ENCODE measurements at regions not wholly inside any gene's neighbourhood (a gene's known extent, or its start where the extent isn't known, plus 50 kb on each side); places are given as distances from the start of the nearest gene placed in this dataset.
A peak's percentile ranks its signal among the peaks of the same experiment; 100 is the strongest.
"Not testable (repeated sequence)": the region's sequence is repeated elsewhere in the genome, so short reads cannot be mapped to it uniquely, and the experiment has no call there.

DNA sequence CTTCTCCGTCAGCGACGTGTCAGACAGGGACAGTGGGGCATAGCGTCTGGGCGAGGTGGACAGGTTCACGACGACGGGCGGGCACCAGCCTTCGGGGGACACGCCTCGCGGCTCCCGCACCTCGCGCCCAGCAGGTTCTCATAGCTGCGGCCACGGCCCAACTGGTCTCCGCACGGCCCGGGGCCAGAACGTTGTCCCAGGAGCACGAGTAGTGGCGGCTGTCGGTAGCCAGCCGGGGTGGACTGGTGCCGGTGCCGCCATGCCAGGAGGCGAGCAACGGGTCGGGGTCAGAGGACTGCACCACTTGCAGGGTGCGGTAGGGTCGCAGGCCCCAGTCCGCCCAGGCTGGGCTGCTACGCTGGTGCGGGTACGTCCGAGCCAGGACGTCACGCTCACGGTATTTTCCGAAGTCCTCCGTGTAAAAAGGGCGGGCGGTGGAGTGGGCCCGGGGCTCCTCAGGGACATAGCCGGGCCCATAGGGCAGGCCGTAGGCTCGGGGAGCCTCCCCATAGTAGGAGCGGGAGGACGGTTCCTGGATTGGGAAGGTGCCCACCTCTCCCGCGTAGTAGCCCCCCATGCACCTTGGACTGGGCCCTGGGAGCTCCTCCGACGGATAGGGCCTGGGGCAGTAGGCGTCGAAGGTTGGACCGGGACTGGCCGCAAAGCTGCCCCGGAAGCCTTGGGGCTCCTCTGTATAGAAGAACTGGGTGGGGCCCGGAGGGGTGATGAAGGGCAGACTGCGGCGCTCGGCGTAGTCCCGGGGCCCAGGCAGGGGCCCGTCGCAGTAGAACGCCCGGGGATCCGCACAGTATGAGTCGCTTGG lies 301.2 kb downstream of the CCDC74A start:
- DNase-seq: not testable (repeated sequence)

DNA sequence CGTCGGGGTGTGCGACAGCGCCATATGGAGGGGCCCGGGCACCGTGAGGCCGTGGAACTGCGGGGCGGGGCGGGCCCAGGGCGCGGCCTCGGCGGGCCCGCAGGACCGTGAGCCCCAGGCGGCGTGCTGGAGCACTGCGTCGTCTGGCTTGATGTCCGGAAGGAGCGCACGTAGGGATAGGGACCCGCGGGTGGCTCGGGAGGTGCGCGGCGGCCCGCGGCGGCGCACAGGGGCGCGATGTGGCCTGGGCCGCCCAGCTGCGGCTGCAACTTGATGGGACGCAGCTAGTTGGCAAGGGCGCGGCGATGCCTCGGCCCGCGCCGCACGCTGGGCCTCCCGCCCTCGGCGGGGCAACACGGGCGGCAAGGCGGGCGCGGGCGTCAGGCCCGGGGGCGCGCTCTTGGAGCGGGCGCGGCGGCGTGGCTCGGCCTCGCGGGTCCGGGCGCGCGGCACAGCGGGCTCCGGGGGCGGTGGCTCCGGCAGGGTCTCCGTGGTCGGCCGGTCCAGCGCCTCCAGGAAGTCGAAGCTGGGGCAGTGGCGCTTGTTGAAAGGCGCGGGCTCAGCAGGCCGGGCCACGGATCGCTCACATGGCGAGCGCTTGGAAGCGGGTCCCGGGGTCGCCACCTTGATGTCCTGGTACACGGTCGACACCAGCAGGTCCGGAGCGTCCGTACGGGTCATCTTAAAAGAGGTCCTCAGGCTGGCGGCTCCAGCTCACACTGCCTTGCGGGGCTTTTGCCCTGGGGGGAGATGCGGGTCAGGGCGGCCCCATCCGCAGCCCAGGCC lies 302.0 kb downstream of the CCDC74A start:
- not testable (repeated sequence) for DNase-seq

DNA sequence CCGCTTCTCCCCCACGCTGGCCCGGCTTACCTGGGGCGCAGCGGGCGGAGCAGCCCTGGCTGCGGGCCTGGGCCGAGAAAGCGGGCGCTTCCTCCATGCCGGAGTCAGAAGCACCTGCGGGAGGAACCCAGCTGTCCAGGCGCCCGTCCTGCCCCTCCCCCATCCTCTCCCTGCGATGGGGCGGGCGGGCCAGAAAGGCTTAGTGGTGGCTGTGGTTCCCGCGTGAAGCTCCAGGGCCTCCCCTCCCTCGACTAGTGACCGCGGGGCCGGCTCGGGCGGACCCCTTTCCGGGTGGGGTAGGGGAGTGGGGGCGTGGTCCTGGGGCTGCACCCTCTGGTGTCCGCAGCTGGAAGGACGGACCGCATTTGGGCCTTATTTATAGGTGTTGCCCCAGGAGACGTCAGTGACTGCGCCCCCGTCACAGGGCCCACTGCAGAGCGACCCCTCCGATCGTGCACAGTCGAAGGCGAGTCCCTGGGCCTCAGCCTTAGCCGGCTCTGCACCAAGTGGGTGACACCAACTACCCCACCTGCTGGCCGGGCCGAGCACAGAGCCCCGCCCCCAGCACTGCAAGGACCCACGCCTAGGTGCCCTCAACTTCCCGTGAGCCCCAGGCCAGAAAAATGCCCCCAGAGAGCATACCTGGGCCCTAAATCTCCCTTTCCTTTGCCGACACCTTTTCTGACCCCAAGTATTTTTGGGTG lies 302.7 kb downstream of the CCDC74A start:
- DNase-seq: not testable (repeated sequence)

DNA sequence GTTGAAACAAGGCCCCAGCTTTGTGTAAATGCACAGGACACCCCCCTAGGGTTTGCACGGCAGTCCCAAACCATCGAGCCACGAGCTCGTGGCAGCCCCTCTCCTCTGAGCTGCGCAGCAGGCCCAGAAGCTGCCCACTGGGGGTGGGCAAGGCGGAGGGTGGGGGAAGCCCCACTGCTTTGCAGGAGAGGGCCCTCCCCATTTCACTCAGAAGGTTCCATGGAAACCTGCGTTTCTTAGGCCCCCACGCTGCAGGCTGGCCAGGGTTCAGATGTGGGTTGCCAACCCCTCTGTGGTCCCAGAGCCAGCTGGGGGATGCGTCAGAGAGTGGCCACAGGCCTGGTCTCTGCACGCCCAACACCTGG lies 303.2 kb downstream of the CCDC74A start:
- not testable (repeated sequence) for DNase-seq

DNA sequence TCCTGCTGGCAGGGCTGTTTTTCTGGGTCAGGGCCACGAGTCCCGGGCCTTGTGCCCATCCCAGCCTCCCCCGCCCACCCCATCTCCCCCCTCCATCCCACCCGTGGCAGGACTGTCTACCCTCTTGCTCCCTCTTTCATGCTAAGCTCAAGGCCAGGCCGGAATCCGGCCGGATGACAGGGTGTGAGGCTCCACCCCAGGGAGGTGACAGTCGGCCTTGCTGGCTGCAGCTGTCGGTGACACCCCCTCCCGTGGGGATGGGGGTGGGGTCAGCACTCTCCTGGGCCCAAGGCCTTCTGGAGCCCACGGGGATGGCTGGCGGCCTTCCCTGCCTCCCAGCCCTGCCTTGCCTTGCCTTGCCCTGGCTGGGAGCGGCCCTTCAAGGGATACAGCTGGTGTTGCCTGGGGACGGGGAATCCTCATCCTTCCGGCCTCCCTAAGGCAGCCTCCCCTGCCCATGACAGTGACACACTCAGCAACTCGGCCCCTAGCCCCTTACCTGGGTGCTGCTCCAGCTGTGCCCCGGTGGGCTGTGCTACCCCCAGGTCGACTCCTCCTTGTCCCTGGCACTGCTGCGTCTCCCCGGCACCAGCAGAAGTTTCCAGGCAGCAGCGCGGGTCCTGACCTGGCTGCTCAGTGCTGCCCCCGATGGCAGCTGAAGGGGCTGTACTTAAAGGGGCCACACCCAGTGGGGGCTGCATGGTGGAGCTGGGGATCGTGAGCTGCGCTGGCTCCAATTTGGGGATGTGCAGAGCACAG lies 303.9 kb downstream of the CCDC74A start:
- DNase-seq: peak in 1 of 4 experiments; percentile 2

DNA sequence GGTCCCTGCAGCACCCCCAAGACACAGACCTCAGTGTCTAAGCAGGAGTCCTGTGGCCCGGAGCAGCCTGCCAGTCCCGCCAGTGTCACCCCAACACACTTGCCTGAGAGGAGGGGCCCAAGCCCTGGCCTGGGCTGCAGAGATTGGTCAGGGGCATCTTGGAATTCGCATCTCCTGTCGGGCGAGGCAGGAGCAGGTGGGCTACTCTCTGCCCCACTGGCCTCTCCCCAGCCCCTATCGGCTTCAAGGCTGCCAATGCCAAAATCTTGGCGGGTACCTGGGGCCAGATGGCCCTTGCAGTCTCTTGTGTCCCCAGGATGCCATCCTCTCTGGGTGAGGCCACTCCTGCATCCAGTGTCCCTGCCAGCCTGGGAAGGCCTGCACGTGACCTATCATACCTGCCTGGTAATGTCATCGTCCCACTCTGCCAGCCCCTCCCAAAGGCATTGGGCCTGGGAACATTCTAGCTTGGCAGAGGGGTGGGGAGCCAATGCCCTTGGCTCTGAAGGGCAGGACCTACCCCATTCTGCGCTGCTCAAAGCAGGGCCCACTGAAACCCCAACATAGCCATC lies 304.6 kb downstream of the CCDC74A start:
- DNase-seq: not testable (repeated sequence)

DNA sequence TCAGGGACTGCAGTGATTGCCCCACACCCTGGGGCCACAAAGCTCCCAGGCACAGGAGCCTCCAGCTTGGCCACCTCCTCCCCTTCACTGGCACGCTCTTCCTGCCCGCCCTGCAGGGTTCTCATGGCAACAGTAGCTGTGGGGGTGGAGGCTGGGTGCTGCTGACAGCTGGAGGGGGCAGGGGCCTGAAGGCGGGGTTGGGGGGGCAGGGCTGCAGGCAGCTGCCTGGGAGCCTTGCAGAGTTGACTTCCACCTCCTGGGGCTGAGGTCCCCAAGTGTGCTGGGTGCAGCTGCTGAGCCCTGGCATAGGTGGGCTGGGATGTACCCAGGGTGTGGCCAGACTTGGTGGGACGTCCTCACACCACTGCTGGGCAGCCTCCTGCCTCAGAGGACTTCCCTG lies 305.2 kb downstream of the CCDC74A start:
- DNase-seq: not testable (repeated sequence)

DNA sequence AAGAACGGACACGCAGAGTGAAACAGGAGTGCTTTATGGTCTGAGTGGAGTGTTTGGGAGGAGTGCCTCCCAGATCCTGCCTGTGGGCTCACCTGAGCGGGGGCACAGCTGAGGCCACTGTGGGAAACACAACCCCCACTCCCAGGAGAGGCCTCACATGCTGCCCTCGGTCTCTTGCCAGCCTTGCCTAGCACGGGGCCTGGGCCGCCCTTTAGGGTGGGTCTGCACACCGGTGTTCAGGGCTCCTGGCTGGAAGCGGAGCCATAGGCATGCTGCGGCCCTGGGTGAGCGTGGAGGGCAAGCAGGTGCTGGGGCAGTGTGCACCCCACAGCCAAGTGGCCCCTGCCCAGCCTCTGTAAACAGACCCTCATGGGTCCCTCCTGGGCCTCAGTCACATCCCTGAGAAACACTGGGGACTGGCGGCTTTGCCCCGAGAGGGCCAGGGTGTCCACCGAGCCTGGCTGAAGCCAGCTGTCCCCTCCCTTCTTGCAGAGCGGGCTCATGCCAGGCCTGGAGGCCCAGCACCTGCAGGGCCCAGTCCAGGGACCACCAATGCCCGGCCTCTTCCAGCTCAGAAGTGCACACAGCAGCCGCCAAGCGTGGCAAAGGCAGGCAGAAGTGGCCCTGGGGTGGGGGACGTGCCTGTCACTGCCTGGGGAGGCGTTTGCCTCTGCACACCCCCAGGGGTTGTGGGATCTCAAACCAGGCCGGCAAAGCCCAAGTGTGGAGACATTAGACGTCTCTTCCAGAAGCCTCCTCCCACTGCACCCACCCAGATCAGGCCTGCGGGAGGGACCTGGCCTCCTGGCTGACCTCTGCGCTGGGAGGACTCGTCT lies 305.9 kb downstream of the CCDC74A start:
- not testable (repeated sequence) for DNase-seq

DNA sequence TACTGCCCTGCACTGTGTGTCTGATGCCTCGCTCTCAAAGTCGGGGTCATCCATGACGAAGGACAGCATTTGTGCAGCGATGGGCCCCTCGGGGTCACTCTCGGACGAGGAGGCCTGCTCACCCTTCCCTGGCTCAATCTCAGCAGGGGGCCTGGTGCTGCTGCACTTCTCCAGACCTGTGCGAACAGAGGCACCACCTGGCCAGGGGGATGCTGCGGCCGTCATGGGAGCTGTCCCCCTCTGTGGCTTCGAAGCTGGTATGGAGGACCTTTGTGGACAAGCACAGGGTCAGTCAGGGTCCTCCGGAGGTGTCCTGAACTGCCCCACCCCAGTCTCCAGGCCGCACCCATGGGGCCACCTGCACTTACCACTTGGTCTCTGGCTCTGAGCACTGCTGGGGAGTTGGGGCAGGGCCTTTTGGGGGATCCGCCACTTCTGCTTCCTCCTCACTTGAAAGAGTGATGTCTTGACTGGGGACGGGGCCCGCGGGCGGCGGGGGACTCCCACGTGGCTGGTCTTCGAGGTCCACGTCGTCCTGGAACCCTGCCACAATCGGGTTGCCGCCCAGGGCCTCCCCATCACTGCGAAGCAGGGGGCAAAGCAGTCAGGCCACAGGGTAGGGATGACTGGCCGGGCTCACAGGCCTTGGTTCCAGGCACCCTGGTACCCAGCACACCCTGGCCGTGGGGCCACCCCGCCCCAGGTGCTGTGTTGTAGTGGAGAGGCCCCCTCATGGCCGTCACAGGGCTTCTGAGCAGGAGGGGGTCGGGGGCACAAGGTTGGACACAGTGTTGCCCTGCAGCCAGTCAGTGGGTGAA lies 306.7 kb downstream of the CCDC74A start:
- not testable (repeated sequence) for DNase-seq

DNA sequence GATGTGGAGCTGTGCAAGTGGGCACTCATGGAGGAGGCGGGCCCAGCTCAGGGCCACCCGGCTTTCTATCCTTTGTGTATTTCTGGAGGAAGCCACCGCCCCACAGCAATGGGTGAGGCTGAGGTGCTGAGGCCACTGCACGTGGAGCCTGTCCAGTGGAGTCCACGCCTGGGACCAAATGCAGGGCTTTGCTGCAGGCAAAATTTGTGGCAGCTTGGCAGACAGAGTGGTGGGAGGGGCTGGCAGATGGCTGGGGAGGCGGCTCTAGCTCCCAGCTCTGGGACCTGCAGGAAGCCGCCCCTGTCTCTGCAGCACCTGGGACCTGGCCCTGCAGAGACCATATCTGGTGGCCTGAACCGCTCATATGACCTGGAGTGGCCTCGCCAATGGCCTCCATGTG lies 307.3 kb downstream of the CCDC74A start:
- not testable (repeated sequence) for DNase-seq

DNA sequence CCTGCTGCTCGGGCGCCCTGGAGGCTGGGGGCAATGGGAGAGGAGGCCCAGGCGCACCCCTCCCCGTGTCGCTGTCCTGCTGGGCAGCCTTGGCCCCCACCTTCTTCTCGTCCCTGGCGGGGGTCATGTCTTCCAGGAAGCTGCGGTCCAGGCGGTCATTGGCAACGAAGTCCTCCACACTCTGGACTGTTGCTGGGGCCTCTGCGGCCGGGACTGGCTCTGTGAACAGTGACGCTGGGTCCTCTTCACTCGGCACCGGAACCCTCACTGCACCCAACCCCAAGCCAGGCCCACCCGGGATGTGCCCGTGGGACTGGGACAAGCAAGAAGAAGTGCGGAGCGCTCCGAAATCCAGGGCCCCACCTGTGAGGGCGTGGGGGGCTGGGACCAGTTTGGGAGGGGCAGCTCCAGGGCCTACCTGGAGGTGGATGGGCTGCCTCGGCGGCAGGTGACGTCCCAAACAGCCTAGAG lies 308.0 kb downstream of the CCDC74A start:
- DNase-seq: no peak

DNA sequence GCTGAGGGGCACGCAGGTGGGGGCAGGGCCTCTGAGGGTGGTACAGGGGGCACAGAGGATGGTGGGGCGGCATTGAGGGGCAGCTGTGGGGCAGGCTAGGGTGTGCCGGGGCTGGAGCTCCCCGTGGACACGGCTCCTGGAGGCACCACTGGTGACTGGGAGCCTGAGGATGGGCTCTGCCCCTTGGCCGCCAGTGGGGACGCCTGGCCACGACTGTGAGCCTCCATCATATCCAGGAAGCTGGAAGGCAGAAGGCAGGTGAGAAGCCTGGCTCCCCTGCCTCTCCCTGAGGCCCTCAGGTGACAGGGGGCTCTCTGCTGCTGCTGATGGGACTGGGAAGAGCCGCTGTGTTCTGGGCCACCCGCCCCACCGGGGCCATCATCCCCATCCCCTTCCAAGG lies 308.4 kb downstream of the CCDC74A start:
- DNase-seq: not testable (repeated sequence)

DNA sequence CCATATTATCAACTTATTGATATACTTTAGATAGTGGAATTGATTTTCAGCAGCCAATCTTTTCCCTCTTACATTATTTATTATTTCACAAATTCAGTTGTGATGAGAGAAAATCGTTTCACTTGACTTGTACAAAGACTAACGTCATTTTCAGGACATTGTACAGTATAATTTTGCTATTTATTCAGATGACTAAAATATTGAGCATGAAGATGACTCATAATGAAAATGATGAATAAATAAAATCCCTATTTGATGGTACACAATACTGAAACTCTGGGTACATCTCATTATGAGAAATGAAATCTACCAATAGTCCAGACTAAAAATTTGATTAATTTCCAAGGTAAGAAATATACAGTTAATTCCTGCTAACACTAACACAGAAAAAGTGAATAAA lies 316.4 kb downstream of the CCDC74A start:
- DNase-seq: not testable (repeated sequence)

DNA sequence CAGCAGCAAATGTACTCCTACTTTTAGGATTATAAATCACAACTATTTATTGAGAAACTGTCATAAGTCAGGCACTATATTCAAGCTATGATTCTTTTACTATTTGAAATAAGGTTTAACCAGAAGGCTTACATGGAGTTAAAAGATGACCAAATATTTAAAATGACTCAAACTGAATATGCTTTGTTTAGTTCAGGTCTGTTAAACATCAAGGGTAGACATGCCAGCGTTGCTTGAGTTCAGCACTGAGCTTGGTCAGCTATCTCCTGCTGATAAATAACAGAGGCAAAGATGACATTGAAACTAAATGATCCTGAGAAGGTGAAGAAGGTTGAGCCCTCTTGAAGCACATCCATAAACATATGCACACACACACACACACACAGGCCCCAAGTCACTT lies 305.6 kb downstream of the ANKRD30BL start:
- not testable (repeated sequence) for DNase-seq

DNA sequence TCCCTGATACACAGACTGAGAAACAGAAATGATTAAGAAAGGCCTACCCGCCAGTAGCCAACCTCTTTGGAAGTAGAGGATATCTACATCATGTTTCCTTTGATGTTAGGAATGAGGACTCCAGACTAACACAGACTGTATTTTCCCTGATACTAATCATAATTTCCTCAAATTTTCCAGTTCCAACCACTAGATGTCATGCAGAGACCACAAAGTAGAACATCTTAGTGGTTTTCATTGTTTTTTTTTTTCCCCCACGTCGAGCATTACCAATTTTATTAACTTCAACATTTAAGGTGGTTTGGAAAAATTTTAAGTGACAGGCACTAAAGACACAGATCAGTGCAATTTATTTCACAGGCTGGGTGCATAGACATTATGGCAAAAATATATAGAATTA lies 303.6 kb downstream of the ANKRD30BL start:
- DNase-seq: peak in 3 of 4 experiments; percentile 1 to 2 (median 1)

All from suppressor macrophage (primary cell).